ENCODE measurements at regions not wholly inside any gene's neighbourhood (a gene's known extent, or its start where the extent isn't known, plus 50 kb on each side); places are given as distances from the start of the nearest gene placed in this dataset.

DNA sequence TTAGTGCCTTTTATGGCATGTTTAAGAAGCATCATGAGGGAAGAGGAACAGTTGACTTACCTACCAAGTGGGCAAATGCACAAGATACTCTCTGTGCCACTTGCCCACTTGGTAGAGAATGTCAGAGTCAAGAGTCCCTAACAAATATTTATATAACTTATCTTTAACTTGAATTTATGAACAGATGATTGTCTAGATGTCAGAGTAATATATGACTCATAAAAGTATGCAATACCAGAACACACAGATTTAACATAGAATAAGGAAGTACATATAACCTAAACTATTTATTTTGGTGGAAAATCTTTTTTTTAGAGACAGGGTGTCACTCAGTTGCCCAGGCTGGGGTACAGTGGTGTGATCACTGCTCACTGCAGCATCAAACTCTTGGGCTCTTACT, 130.0 kb upstream of the NANOGP8 start:
- TF ChIP-seq, protein P1, sequence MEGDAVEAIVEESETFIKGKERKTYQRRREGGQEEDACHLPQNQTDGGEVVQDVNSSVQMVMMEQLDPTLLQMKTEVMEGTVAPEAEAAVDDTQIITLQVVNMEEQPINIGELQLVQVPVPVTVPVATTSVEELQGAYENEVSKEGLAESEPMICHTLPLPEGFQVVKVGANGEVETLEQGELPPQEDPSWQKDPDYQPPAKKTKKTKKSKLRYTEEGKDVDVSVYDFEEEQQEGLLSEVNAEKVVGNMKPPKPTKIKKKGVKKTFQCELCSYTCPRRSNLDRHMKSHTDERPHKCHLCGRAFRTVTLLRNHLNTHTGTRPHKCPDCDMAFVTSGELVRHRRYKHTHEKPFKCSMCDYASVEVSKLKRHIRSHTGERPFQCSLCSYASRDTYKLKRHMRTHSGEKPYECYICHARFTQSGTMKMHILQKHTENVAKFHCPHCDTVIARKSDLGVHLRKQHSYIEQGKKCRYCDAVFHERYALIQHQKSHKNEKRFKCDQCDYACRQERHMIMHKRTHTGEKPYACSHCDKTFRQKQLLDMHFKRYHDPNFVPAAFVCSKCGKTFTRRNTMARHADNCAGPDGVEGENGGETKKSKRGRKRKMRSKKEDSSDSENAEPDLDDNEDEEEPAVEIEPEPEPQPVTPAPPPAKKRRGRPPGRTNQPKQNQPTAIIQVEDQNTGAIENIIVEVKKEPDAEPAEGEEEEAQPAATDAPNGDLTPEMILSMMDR (conservative IDR thresholded peaks at IDR 0.05), result no peak
- no peak for TF ChIP-seq ZFX (IDR thresholded peaks at IDR 0.05)
